ENCODE measurements at regions not wholly inside any gene's neighbourhood (a gene's known extent, or its start where the extent isn't known, plus 50 kb on each side); places are given as distances from the start of the nearest gene placed in this dataset.

- no peak for DNase-seq (ENCODE audit: low read depth, low spot score)
Measured at GRCh38 chr4:187767158-187767557, 228.4 kb upstream of the ZFP42 start.

- DNase-seq (ENCODE audit: low read depth, low spot score): no peak
Measured at GRCh38 chr4:187767687-187768086, 227.9 kb upstream of the ZFP42 start.

- no peak for DNase-seq (ENCODE audit: low read depth, low spot score)
Measured at GRCh38 chr4:187770345-187770744, 225.2 kb upstream of the ZFP42 start.

GRCh38 chr4:187777954-187778353 is 217.6 kb upstream of the ZFP42 start:
- DNase-seq (ENCODE audit: low read depth, low spot score): no peak

GRCh38 chr4:187780070-187780469 is 215.5 kb upstream of the ZFP42 start:
- DNase-seq (ENCODE audit: low read depth, low spot score): no peak

- DNase-seq (ENCODE audit: low read depth, low spot score): no peak
Measured at GRCh38 chr4:187782286-187782824, 213.2 kb upstream of the ZFP42 start.

- DNase-seq (ENCODE audit: low read depth, low spot score): no peak
Measured at GRCh38 chr4:187786190-187786589, 209.4 kb upstream of the ZFP42 start.

- no peak for DNase-seq (ENCODE audit: low read depth, low spot score)
Measured at GRCh38 chr4:187789078-187789477, 206.5 kb upstream of the ZFP42 start.

GRCh38 chr4:187795737-187796136 is 199.8 kb upstream of the ZFP42 start:
- no peak for DNase-seq (ENCODE audit: low read depth, low spot score)

GRCh38 chr4:187798385-187798784 is 197.2 kb upstream of the ZFP42 start:
- no peak for DNase-seq (ENCODE audit: low read depth, low spot score)

- DNase-seq (ENCODE audit: low read depth, low spot score): no peak
Measured at GRCh38 chr4:187799735-187800134, 195.8 kb upstream of the ZFP42 start.

- DNase-seq (ENCODE audit: low read depth, low spot score): no peak
Measured at GRCh38 chr4:187811591-187811990, 184.0 kb upstream of the ZFP42 start.

GRCh38 chr4:187814737-187815465 is 180.7 kb upstream of the ZFP42 start:
- no peak for DNase-seq (ENCODE audit: low read depth, low spot score)

- no peak for DNase-seq (ENCODE audit: low read depth, low spot score)
Measured at GRCh38 chr4:187826725-187827124, 168.8 kb upstream of the ZFP42 start.

GRCh38 chr4:187827631-187828030 is 167.9 kb upstream of the ZFP42 start:
- DNase-seq (ENCODE audit: low read depth, low spot score): no peak

- DNase-seq (ENCODE audit: low read depth, low spot score): no peak
Measured at GRCh38 chr4:187839765-187840164, 155.8 kb upstream of the ZFP42 start.

- no peak for DNase-seq (ENCODE audit: low read depth, low spot score)
Measured at GRCh38 chr4:187840814-187841213, 154.8 kb upstream of the ZFP42 start.

GRCh38 chr4:187849556-187850225 is 145.9 kb upstream of the ZFP42 start:
- no peak for DNase-seq (ENCODE audit: low read depth, low spot score)

GRCh38 chr4:187865914-187866313 is 129.7 kb upstream of the ZFP42 start:
- DNase-seq (ENCODE audit: low read depth, low spot score): no peak

GRCh38 chr4:187883049-187883448 is 112.5 kb upstream of the ZFP42 start:
- no peak for DNase-seq (ENCODE audit: low read depth, low spot score)

GRCh38 chr4:187883836-187884475 is 111.6 kb upstream of the ZFP42 start:
- no peak for DNase-seq (ENCODE audit: low read depth, low spot score)

GRCh38 chr4:187887906-187888305 is 107.7 kb upstream of the ZFP42 start:
- DNase-seq (ENCODE audit: low read depth, low spot score): no peak

GRCh38 chr4:187889651-187890050 is 105.9 kb upstream of the ZFP42 start:
- no peak for DNase-seq (ENCODE audit: low read depth, low spot score)
